H1 (cell line): ENCODE measurements at regions not wholly inside any gene's neighbourhood (a gene's known extent, or its start where the extent isn't known, plus 50 kb on each side); places are given as distances from the start of the nearest gene placed in this dataset.

Experiments
- CTCF ChIA-PET: fragments of 300-600 bp; sonication (Branson Sonifier 250); formaldehyde crosslinking; loops from one replicate; lab custom pipeline; 2021; ENCODE audit not compliant: partially characterized antibody; lab: Charles Lee
- POLR2A ChIA-PET: fragments of 300-600 bp; sonication (Branson Sonifier 250); formaldehyde crosslinking; loops from one replicate; lab custom pipeline; 2021; ENCODE audit warnings: inconsistent platforms; ENCODE audit not compliant: partially characterized antibody; lab: Charles Lee
- DNase-seq, 2 experiments: peaks; one replicate each; pipeline versions ENCODE4 v3.0.0 to v3.0.0-alpha.2; 2010 to 2022; ENCODE audit warnings: low spot score in 2 of 2, low read depth in 1 of 2, mixed read lengths in 1 of 2
- FAIRE-seq: peaks from 2 replicates; lab custom pipeline; 2011; peaks lifted over from hg19 to GRCh38; lab: Jason Lieb, UNC
- H2AFZ ChIP-seq: 2 replicates; pipeline ENCODE4 v1.8.1; 2012; ENCODE audit warnings: low read length, inconsistent platforms
- H2AK5ac ChIP-seq: 2 replicates; pipeline ENCODE4 v1.6.1; 2013; ENCODE audit warnings: low read depth, low read length
- H2BK120ac ChIP-seq: replicated peaks from 2 replicates; pipeline ENCODE3; 2013; ENCODE audit warnings: low read depth, low read length, inconsistent platforms
- H2BK12ac ChIP-seq: 2 replicates; pipeline ENCODE4 v1.6.1; 2013; ENCODE audit warnings: low read depth, low read length
- H2BK15ac ChIP-seq: 2 replicates; pipeline ENCODE4 v1.6.1; 2013; ENCODE audit warnings: low read length
- H2BK20ac ChIP-seq: 2 replicates; pipeline ENCODE4 v1.6.1; 2013; ENCODE audit warnings: low read length
- H2BK5ac ChIP-seq: 2 replicates; pipeline ENCODE4 v1.6.1; 2013; ENCODE audit warnings: low read depth, low read length
- H3K14ac ChIP-seq: 2 replicates; pipeline ENCODE4 v1.6.1; 2013; ENCODE audit warnings: inconsistent platforms; ENCODE audit not compliant: insufficient read length
- H3K18ac ChIP-seq: 2 replicates; pipeline ENCODE4 v1.6.1; 2013; ENCODE audit warnings: low read length; ENCODE audit errors: extremely low read depth
- H3K23ac ChIP-seq: 2 replicates; pipeline ENCODE4 v1.6.1; 2013; ENCODE audit warnings: inconsistent platforms; ENCODE audit not compliant: insufficient read length
- H3K23me2 ChIP-seq: 2 replicates; pipeline ENCODE4 v1.6.1; 2013; ENCODE audit warnings: low read depth, low read length
- H3K27ac ChIP-seq: 2 replicates; pipeline ENCODE4 v1.6.1; 2011; ENCODE audit warnings: low read depth, low read length, inconsistent platforms
- H3K27me3 ChIP-seq, 4 experiments: replicated peaks in 1 of 4; 1 replicate in 1 of 4; 2 replicates in 3 of 4; pipeline versions ENCODE4 v1.6.1 to v1.8.1; 2011 to 2013; ENCODE audit warnings: low read length in 3 of 4, mild to moderate bottlenecking in 3 of 4, inconsistent platforms in 2 of 4, mixed read lengths in 2 of 4, moderate library complexity in 1 of 4; ENCODE audit not compliant: control insufficient read depth in 3 of 4, insufficient read depth in 3 of 4; ENCODE audit errors: extremely low read depth in 1 of 4
- H3K36me3 ChIP-seq, 4 experiments: 2 replicates each; pipeline versions ENCODE4 v1.6.1 to v1.8.1; 2011 to 2013; ENCODE audit warnings: mild to moderate bottlenecking in 4 of 4, low read length in 3 of 4, moderate library complexity in 2 of 4, control low read depth in 1 of 4, inconsistent platforms in 1 of 4; ENCODE audit not compliant: insufficient read depth in 4 of 4, control insufficient read depth in 2 of 4
- H3K4ac ChIP-seq: replicated peaks from 2 replicates; pipeline ENCODE3; 2013; ENCODE audit warnings: low read length, low read depth, mixed read lengths, inconsistent platforms; ENCODE audit not compliant: insufficient read length
- H3K4me1 ChIP-seq, 4 experiments: replicated peaks in 1 of 4; 1 replicate in 1 of 4; 2 replicates in 3 of 4; pipeline versions ENCODE4 v1.6.1 to v1.8.1; 2011 to 2013; ENCODE audit warnings: low read length in 3 of 4, inconsistent platforms in 2 of 4, mixed read lengths in 1 of 4; ENCODE audit not compliant: insufficient read depth in 4 of 4, control insufficient read depth in 3 of 4
- H3K4me2 ChIP-seq, 2 experiments: 2 replicates each; pipeline versions ENCODE4 v1.6.1 to v1.8.1; 2011 to 2013; ENCODE audit warnings: low read depth in 2 of 2, low read length in 2 of 2, control low read depth in 1 of 2, inconsistent platforms in 1 of 2, mild to moderate bottlenecking in 1 of 2; ENCODE audit not compliant: insufficient read depth in 1 of 2
- H3K4me3 ChIP-seq, 4 experiments: fragments of 200-600, 300-600 bp in 1 of 4; sonication (generic), shearing (Covaris generic), sonication (Bioruptor Twin) in 1 of 4; 2 replicates each; pipeline versions ENCODE4 v1.5.1 to v1.8.1; 2011 to 2016; ENCODE audit warnings: low read length in 4 of 4, low read depth in 3 of 4, control low read depth in 2 of 4, inconsistent platforms in 2 of 4, mild to moderate bottlenecking in 2 of 4, mixed read lengths in 1 of 4, moderate library complexity in 1 of 4; ENCODE audit not compliant: insufficient read depth in 2 of 4; ENCODE audit errors: extremely low read depth in 1 of 4
- H3K56ac ChIP-seq: replicated peaks from 2 replicates; pipeline ENCODE3; 2013; ENCODE audit warnings: low read depth, mild to moderate bottlenecking, mixed read lengths, low read length, inconsistent platforms; ENCODE audit not compliant: insufficient read length
- H3K79me1 ChIP-seq: 2 replicates; pipeline ENCODE4 v1.6.1; 2013; ENCODE audit warnings: low read depth, low read length, control low read depth
- H3K79me2 ChIP-seq, 2 experiments: 2 replicates each; pipeline versions ENCODE4 v1.6.1 to v1.8.1; 2012 to 2013; ENCODE audit warnings: low read length in 2 of 2, mild to moderate bottlenecking in 2 of 2, inconsistent platforms in 1 of 2; ENCODE audit not compliant: insufficient read depth in 2 of 2, control insufficient read depth in 1 of 2
- H3K9ac ChIP-seq, 4 experiments: replicated peaks in 1 of 4; 1 replicate in 1 of 4; 2 replicates in 3 of 4; pipeline versions ENCODE4 v1.6.1 to v1.8.1; 2011 to 2013; ENCODE audit warnings: low read depth in 3 of 4, low read length in 3 of 4, control low read depth in 2 of 4, mild to moderate bottlenecking in 2 of 4, moderate library complexity in 2 of 4, inconsistent platforms in 1 of 4; ENCODE audit errors: extremely low read depth in 1 of 4
- H3K9me3 ChIP-seq, 2 experiments: 2 replicates each; pipeline versions ENCODE4 v1.6.1 to v1.8.1; 2012 to 2013; ENCODE audit warnings: mild to moderate bottlenecking in 2 of 2, moderate library complexity in 2 of 2, control low read depth in 1 of 2, inconsistent platforms in 1 of 2, low read depth in 1 of 2, low read length in 1 of 2, mixed read lengths in 1 of 2; ENCODE audit not compliant: insufficient read depth in 2 of 2
- H4K20me1 ChIP-seq, 2 experiments: replicated peaks in 1 of 2; 2 replicates each; pipeline versions ENCODE3 to v1.8.1; 2011 to 2013; ENCODE audit warnings: inconsistent platforms in 2 of 2, low read length in 2 of 2, mild to moderate bottlenecking in 1 of 2; ENCODE audit not compliant: insufficient read depth in 2 of 2, control insufficient read depth in 1 of 2
- H4K5ac ChIP-seq: 2 replicates; pipeline ENCODE4 v1.6.1; 2013; ENCODE audit warnings: low read length, low read depth, mixed read lengths, inconsistent platforms; ENCODE audit not compliant: insufficient read length
- H4K8ac ChIP-seq: 2 replicates; pipeline ENCODE4 v1.8.0; 2013; ENCODE audit warnings: mild to moderate bottlenecking, moderate library complexity, low read length, inconsistent platforms; ENCODE audit not compliant: insufficient read depth; ENCODE audit errors: extremely low read depth
- H4K91ac ChIP-seq: replicated peaks from 2 replicates; pipeline ENCODE3; 2013; ENCODE audit warnings: low read length, mixed read lengths, inconsistent platforms; ENCODE audit not compliant: insufficient read length
- ASH2L ChIP-seq: fragments of 200-600, 300-600 bp; sonication (generic); IDR thresholded peaks from one replicate; pipeline ENCODE4 v1.7.1; 2017; ENCODE audit warnings: low read length
- CHD1 ChIP-seq: IDR thresholded peaks from 2 replicates; pipeline ENCODE4 v1.6.1; 2012; ENCODE audit warnings: low read depth, low read length, improper control_type of control experiment
- HDAC2 ChIP-seq, 2 experiments: fragments of 300-600 bp in 1 of 2; sonication (generic) in 1 of 2; IDR thresholded peaks; 2 replicates each; pipeline ENCODE4 v1.6.1; 2011 to 2012; ENCODE audit warnings: low read depth in 2 of 2, low read length in 2 of 2, mild to moderate bottlenecking in 2 of 2, moderate library complexity in 2 of 2, borderline replicate concordance in 1 of 2, inconsistent platforms in 1 of 2
- JUN ChIP-seq: IDR thresholded peaks from 2 replicates; pipeline ENCODE4 v1.6.1; 2011; ENCODE audit warnings: low read depth, mild to moderate bottlenecking, improper control_type of control experiment, low read length
- KDM4A ChIP-seq: IDR thresholded peaks from one replicate; pipeline ENCODE4 v1.7.1; 2012; ENCODE audit warnings: low read depth, mild to moderate bottlenecking, moderate library complexity, low read length, inconsistent platforms; ENCODE audit not compliant: severe bottlenecking
- MAX ChIP-seq: IDR thresholded peaks from 2 replicates; pipeline ENCODE4 v1.6.1; 2012; ENCODE audit warnings: inconsistent platforms
- RBBP5 ChIP-seq: IDR thresholded peaks from 2 replicates; pipeline ENCODE4 v1.7.1; 2012; ENCODE audit warnings: low read depth, mild to moderate bottlenecking, inconsistent platforms, low read length, moderate library complexity, borderline replicate concordance
- RNF2 ChIP-seq: fragments of 200-900, 300-1000 bp; sonication (generic); IDR thresholded peaks from 2 replicates; pipeline ENCODE4 v1.7.1; 2016; ENCODE audit warnings: borderline replicate concordance, low read depth, mild to moderate bottlenecking, antibody characterized with exemption, low read length; ENCODE audit not compliant: poor library complexity, severe bottlenecking; ENCODE audit errors: missing control alignments
- SAP30 ChIP-seq: fragments of 300-600 bp; sonication (generic); IDR thresholded peaks from 2 replicates; pipeline ENCODE4 v1.7.1; 2012; ENCODE audit warnings: low read length, moderate library complexity, mild to moderate bottlenecking, inconsistent platforms; ENCODE audit not compliant: insufficient read depth, insufficient replicate concordance
- SIN3A ChIP-seq, 2 experiments: IDR thresholded peaks in 1 of 2; conservative IDR thresholded peaks in 1 of 2; 2 replicates each; pipeline ENCODE4 v1.6.1; 2011 to 2012; ENCODE audit warnings: low read length in 2 of 2, improper control_type of control experiment in 1 of 2, low read depth in 1 of 2, mild to moderate bottlenecking in 1 of 2
- SP2 ChIP-seq: IDR thresholded peaks from 2 replicates; pipeline ENCODE4 v1.6.1; 2012; ENCODE audit warnings: mild to moderate bottlenecking, low read length, inconsistent platforms
- TAF7 ChIP-seq: optimal IDR thresholded peaks from 2 replicates; pipeline ENCODE3; 2011; ENCODE audit warnings: low read depth, mild to moderate bottlenecking, inconsistent platforms, low read length, moderate library complexity, borderline replicate concordance

DNA sequence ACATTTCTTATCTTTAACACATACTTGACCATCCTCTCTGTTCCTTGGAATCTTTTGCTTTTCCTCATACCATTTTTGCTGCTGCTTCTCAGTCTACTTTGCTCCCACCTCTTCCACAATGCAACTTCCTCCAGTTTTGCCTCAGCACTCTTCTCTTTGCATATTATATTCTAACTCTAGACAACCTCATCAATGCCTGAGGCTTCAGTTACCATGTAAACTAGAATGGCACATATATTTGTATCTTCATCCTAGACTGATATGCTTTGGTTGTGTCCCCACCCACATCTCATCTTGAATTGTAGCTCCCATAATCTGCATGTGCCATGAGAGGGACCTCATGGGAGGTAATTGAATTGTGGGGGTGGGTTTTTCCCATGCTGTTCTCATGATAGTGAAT, 55.9 kb upstream of the STAM2 start:
- FAIRE-seq (no peak), DNase-seq (no peak)
- Histone ChIP-seq H2AFZ (no peak overlapping the region), H4K5ac (no peak overlapping the region), H3K23me2 (no peaks in the 10 kb centered on the region), H3K36me3 (no peaks in the 10 kb centered on the region), H4K20me1 (no peaks in the 10 kb centered on the region), H3K4ac (no peak overlapping the region), H3K23ac (no peak overlapping the region), H2AK5ac (no peak overlapping the region), H3K4me3 (no peak overlapping the region), H3K79me1 (no peaks in the 10 kb centered on the region), H2BK5ac (no peak overlapping the region), H4K91ac (no peak overlapping the region), H2BK12ac (no peak overlapping the region), H2BK120ac (no peak overlapping the region), H3K14ac (no peak overlapping the region), H3K9me3 (no peaks in the 10 kb centered on the region), H3K4me1 (no peaks in the 10 kb centered on the region; a peak in 1 of 7 replicates), H3K27me3 (no peaks in the 10 kb centered on the region), H4K8ac (no peak overlapping the region), H3K56ac (no peak overlapping the region), H3K79me2 (no peaks in the 10 kb centered on the region), H2BK20ac (no peak overlapping the region), H3K18ac (no peak overlapping the region), H2BK15ac (no peak overlapping the region), H3K4me2 (no peak overlapping the region), H3K27ac (no peak overlapping the region), H3K9ac (no peak overlapping the region)
- POLR2A ChIA-PET: no interaction called here
- CTCF ChIA-PET: no interaction called here
- TF ChIP-seq HDAC2 (IDR thresholded peaks at IDR 0.05; ENCODE audit: borderline replicate concordance in 1 of 2, low read depth in 2 of 2, low read length in 2 of 2): no peak
- no peak for TF ChIP-seq ASH2L
- TF ChIP-seq SP2: no peak
- TF ChIP-seq KDM4A: no peak
- no peak for TF ChIP-seq SAP30
- no peak for TF ChIP-seq CHD1
- no peak for TF ChIP-seq TAF7
- TF ChIP-seq JUN: no peak
- TF ChIP-seq SIN3A (conservative IDR thresholded peaks at IDR 0.05 in 1 of 2, IDR thresholded peaks at IDR 0.05 in 1 of 2; ENCODE audit: low read depth in 1 of 2, low read length in 2 of 2): no peak
- no peak for TF ChIP-seq RNF2
- TF ChIP-seq RBBP5: no peak
- no peak for TF ChIP-seq MAX
